HG03442 (cell line): ENCODE measurements at regions not wholly inside any gene's neighbourhood (a gene's known extent, or its start where the extent isn't known, plus 50 kb on each side); places are given as distances from the start of the nearest gene placed in this dataset.
"Not testable (repeated sequence)": the region's sequence is repeated elsewhere in the genome, so short reads cannot be mapped to it uniquely, and the experiment has no call there.

Experiments
- ATAC-seq: cut with Tn5 transposase; IDR thresholded peaks from one replicate; pipeline ENCODE4 v1.9.1; 2021; ENCODE audit warnings: mild to moderate bottlenecking, moderate library complexity; ENCODE audit not compliant: unreplicated experiment

DNA sequence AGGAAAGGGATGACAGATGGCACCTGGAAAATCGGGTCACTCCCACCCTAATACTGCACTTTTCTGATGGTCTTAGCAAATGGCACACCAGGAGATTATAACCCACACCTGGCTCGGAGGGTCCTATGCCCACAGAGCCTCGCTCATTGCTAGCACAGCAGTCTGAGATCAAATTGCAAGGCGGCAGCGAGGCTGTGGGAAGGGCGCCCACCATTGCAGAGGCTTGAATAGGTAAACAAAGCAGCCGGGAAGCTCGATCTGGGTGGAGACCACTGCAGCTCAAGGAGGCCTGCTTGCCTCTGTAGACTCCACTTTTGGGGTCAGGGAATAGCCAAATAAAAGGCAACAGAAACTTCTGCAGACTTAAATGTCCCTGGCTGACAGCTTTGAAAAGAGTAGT, 622.7 kb upstream of the ZNF804A start:
- not testable (repeated sequence) for ATAC-seq

- no peak for ATAC-seq
Measured at GRCh38 chr2:183984871-183985270, 613.5 kb upstream of the ZNF804A start.

DNA sequence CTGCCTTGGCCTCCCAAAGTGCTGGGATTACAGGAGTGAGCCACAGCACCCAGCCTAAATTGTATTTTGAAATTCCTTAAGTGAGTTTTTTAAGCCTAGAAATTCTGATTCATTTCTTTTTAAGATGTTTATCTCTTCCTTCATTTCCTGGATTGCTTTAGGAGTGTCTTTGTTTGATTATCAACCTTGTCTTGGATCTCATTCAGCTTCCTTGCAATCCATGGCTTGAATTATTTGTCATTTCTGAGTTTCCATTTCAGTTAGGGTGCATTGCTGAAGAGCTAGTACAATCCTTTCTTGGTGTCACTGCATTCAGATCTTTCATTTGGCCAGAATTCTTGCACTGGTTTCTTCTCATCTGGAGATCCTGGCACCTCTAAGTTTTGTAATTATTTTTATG, 606.4 kb upstream of the ZNF804A start:
- no peak for ATAC-seq

- peak; percentile 78 for ATAC-seq
Measured at GRCh38 chr2:183993052-183993451, 605.3 kb upstream of the ZNF804A start.

- no peak for ATAC-seq
Measured at GRCh38 chr2:183995632-183996031, 602.7 kb upstream of the ZNF804A start.

DNA sequence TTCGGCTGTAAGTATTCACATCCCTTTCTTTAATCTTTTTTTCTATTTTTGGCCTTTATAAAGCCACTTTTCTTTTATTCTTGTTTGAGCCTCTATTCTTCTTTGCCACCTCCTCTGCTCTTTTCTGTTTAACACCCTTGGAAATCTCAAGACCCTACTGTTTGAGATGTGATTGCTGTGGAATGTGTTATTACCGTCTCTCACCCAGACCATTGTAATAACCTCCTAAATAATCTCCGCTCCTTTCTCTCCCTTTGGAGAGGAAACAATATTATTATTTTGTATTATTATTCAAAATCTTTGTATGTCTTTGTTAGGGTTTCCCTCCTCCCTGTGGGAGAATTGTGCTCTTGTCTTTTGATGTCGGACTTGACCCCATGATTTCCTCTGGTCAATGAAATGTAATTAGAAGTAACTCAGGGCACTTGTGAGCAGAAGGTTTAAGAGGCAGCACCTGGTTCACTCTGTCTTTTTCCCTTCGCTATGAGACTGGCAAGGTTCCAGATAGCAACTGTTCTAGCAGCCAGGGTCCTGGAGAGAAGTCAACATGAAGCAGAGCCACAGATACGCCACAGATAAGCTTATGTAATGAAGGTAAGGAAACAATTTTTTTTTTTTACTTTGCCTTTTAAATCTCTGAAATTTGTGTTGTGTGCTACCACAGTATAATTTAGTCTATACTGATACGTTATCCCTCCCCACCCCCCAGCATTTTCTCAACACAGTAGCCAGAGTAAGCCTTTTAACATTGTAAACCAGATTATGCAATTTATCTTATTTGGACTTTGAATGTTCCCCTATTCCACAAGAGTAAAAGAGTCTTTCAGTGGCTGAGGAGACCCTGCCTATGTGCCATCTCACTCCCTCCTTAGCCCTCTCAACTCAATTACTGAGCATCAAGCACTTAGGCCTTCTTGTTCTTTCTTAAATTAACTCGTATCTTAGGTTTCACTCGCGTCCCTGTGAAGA, 601.2 kb upstream of the ZNF804A start:
- ATAC-seq, result no peak

- ATAC-seq, result peak; percentile 94
Measured at GRCh38 chr2:183998041-183998796, 600.1 kb upstream of the ZNF804A start.

- ATAC-seq, result peak; percentile 20
Measured at GRCh38 chr2:183998797-183999190, 599.5 kb upstream of the ZNF804A start.

DNA sequence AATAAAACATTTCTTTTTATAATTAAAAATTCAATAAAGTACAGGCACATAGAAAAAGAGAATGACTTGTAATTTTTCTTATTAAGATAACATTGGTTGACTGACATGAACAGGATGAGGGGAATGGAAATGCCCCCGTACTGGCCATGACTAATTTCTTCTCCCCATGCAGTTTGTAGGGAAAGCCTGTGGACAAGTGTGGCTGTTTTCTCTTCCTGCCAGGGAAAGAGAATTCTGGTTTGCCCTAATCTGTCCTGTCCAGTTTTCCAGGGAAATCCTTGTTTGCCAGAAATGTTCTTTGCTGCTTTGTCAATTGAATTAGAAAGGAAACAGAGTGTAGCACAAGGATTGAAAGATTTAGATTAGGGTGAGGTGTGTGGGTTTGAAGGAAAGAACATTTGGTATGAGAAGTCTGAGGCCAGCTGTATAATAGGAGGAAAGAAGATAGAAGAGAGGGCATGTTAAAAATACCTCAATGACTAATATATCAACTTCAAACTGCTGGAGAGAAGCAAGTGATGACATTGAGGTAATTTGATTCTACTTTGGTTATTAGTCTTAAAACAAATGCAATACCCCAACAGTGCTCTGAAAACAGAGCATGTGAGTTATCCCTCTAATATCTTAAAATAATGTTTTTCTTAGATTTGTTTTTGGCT, 593.9 kb upstream of the ZNF804A start:
- ATAC-seq, result peak; percentile 97

DNA sequence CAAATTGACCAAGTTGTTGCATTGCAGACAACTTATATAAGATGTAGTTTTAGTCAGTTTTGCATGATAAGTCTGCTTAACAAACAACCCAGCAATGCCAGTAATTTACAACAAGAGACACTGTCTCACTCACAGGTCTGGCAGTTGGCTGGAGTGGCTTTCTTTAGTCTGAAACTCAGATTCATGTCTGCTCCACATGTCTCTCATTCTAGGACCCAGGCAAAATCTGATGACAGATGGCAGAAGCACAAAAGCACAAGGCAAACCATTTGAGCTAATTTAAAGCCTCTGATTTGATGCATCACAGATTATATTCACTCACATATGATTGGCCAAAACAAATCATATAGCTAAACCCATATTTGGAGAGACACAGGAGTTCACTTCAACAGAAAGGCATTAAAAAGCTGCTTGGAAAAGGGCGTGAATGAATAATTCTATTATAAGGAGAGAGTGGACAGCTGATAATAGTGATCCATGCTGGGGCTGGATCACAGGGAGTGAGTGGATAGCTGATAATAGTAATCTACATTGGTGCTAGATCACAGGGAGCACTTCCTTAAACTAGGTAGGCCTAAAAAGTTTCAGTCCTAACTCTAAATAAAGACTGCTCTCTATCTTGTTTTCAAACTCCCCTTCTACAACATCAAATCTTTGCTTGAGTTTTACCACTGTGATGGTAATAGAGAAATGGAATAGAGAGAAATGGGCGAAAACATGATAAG, 593.2 kb upstream of the ZNF804A start:
- ATAC-seq, result peak; percentile 46

DNA sequence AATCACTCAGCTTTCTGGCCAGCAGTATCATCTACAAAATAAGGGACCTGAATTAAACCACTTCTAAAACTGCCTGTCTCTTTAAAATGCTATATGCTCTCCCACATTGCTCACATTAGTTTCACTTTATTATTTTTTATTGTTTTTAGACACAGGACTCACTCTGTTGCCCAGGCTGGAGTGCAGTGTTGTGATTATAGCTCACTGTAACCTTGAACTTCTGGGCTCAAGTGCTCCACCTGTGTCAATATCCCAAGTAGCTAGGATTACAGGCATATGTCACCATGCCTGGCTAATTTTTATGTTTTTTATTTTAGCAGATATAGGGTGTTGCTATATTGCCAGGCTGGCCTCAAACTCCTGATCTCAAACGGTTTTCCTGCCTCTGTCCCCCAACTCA, 591.3 kb upstream of the ZNF804A start:
- no peak for ATAC-seq

- no peak for ATAC-seq
Measured at GRCh38 chr2:184026961-184027360, 571.4 kb upstream of the ZNF804A start.

GRCh38 chr2:184030245-184030644, 568.1 kb upstream of the ZNF804A start:
- no peak for ATAC-seq

DNA sequence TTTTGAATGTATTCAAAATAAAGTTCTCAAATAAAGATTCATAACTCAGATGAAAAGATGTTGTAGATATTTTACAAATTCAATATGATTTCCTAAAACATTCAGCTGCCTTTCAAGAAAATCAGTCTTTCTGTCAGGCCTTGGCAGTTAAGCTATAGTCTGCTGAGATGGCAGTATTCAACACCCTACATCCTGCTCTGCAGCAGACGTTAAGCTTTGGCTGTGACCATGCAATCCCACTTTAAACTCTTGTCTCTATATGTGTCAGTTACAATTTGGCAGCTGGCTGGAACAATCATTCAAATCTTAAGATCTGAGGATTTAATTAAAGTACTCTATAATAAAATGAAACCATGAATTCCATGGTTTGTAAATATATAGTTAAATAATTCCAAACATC, 567.3 kb upstream of the ZNF804A start:
- no peak for ATAC-seq

DNA sequence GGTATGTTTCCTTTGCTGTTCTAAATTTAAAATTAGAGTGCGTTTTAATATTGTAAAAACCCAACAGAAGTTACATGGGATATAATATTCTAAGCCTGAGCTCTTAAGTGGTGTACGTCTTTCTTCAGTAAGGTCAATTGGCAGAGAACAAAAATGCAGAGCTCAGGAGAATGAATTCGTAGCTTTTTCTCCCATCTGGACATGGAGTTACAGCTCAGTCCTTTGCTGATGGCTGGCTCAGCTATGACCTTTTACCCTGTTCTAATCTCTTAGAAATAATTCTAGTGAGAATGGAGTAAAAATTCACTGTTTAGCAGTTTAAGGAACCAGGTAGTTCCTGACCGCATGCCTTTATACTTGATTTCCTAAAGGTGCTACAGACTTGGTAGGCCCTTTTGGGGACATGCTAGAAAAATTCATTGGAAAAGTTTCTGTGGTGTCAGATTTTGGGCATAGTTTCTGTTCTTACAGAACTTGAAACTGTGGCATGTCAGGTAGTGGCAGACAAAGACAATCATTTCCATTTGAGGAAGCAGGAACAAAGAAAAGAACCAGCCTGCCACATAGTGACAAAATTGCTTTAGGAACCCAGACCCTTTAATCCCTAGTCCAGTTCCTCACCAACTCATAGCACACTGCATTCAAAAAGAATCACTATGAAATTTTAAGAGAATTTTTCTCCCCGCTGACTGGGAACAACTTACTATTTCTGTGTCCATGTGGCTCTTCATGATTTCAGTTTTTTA, 566.8 kb upstream of the ZNF804A start:
- no peak for ATAC-seq

GRCh38 chr2:184032983-184033382, 565.3 kb upstream of the ZNF804A start:
- ATAC-seq, result no peak

DNA sequence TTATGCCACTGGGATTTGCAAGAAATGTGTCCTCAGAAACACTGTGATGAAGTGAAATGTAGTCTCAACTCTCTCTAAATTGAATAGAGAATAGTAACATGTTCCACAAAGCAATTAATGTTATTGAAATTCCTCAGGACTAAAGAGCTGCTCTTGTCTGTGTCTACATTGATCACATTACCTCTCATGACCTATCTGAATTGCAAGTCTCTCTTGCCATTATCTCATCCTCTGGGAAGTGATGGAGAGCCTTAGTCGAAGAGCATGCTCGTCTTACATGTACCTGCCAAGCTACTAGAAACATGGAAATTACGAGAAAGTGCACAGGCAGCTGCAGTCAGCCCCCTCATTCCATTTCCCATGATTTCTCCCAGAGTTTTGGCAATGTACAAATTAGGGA, 561.1 kb upstream of the ZNF804A start:
- ATAC-seq, result no peak

GRCh38 chr2:184039493-184039892, 558.8 kb upstream of the ZNF804A start:
- ATAC-seq, result no peak

- no peak for ATAC-seq
Measured at GRCh38 chr2:184040230-184040629, 558.1 kb upstream of the ZNF804A start.

DNA sequence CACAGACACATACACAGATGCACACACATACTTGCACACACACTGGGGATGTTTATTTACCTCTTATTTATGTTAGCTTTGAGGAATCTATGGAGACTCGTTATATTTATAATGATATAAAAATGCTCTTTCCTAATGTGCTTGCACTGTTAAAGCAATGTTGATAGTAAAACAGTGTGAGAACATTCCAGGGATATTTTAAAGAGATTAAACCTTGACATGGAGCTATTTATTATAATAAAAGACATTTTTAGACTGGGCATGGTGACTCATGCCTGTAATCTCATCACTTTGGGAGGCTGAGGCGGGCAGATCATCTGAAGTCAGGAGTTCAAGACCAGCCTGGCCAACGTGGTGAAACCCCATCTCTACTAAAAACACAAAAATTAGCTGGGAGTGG, 557.3 kb upstream of the ZNF804A start:
- no peak for ATAC-seq
